ENCODE measurements at regions not wholly inside any gene's neighbourhood (a gene's known extent, or its start where the extent isn't known, plus 50 kb on each side); places are given as distances from the start of the nearest gene placed in this dataset.
"Not testable (repeated sequence)": the region's sequence is repeated elsewhere in the genome, so short reads cannot be mapped to it uniquely, and the experiment has no call there.

DNA sequence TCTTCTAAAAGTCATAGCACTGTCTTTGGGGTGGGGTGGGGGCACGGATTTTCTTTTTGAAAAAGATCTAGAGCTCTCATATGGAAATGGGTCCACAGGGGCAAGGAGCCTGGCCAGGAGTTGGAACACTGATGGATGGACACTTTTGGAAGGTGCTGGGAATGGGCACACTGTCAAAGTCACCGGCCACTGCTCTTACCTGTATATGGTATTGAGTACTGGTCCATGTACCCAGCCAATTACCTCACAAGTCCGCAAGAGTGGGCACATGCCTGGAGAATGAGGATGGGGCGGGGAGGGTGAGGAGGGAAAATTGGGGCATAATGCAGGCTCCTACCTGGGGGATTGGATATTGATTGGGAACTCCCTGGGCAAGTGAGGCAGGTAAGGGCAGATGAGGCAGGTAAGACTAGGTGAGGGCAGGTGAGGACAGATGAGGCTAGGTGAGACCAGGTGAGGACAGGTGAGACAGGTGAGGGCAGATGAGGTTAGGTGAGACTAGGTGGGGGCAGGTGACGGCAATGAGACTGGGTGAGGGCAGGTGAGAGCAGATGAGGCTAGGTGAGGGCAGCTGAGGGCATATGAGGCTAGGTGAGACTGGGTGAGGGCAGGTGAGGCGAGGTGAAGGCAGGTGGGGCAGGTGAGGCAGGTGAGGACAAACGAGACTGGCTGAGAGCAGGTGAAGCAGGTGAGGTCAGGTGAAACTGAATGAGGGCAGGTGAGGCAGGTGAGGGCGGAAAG is 167.9 kb downstream of the NRN1 start:
- DNase-seq (ENCODE audit: low read depth in 1 of 2, low spot score in 1 of 2), result no peak

DNA sequence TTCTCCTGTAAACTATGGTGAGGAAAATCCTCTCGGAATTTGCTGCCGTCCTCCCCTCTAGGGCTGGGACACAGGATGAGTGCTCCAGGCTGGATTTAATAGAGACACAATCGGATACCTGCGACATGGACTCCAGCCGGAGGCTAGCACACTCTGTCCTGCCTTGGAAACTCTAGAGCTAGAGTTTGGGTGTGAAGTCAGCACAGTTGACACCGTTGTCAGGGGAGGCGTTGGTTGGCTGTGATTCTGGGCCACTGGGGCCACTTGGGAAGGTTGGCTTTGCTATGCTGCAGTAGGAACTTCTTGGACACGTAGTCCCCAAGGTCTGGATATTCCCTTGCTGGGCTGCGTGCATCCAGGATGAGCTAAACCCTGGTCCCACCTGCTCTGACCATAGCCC is 169.4 kb downstream of the NRN1 start:
- DNase-seq (ENCODE audit: low read depth in 1 of 2, low spot score in 1 of 2), result no peak

DNA sequence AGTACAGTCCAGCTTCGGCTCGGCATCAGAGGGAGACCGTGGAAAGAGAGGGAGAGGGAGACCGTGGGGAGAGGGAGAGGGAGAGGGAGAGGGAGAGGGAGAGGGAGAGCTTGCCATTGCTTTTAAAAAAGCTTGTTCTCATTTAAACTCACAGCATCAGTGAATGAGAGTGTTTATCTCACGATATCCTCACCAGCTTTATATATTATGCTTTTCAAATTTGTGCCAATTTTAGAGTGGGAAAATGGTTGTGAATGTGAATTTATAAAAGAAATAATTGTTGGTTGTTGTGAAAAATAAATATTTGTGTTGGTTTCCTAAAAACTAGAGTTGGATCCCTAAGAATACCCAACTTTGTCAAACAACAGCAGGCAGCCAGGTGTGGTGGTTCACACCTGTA is 170.1 kb downstream of the NRN1 start:
- DNase-seq (ENCODE audit: low read depth in 1 of 2, low spot score in 1 of 2), result not testable (repeated sequence)

DNA sequence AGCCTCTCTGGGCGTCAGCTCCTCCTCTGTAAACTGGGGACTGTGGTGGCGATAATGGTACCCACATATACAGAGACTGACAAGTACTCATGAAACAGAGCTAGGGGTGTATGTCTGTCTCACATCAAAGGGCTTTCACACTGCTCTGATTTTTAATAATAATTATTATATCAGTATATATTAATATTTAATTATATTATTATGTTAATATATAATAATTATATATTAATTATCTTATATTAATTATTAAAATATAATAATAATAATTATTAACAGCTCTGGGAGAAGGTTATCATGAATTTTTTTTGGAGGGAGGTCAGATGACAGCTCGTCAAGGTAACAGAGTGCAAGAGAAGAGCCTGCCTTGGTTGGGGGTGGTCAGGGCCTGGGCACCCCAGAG is 173.6 kb downstream of the NRN1 start:
- no peak for DNase-seq (ENCODE audit: low read depth in 1 of 2, low spot score in 1 of 2)

DNA sequence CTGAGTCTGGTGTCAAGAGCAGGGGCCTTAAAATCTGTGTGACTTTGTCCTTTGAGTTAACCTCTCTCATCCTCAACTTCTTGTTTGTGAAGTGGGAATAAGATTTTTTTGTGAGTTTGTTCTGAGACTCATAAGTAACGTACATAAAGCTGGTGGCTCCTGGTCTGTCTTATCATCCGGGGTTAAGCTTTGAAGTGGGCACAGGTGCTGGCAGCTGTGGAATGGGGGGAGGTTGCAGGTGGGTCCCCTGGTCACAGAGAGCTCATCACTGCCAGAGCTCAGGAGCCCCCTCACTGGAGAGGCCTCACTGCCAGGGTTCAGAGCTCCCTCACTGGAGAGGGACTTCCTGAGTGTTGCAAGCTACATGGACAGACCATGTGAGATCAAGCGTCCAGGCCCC is 174.1 kb downstream of the NRN1 start:
- DNase-seq (ENCODE audit: low read depth in 1 of 2, low spot score in 1 of 2), result no peak

DNA sequence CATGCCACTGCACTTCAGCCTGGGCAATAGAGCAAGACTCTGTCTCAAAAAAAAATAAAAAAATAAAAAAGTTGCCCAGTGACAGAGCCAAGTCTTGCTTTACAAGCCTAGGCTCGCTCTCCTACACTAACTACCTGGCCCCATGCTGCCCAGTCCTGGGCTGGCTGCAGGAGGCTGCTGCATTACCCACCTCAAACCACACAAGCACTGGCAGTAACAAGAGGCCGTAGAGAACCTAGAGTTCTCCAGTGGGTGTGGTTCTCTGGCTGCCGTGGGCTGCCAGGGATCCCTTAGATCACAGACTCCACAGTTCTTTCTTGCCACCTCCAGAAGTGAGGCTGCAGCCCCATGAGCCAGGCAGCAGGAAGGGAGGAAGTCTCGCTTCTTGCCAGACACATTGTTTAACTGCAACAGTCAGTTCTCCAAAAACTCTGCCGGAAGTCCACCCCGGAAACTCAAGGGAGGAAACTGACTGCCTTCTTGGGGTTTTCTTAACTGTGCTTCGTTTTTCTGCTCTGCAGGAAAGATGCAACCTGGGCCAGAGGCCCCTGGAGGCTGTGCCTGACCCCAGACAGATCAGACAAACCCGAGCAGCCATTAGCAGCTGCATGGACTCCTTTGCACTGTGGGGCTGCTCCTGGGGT is 175.4 kb downstream of the NRN1 start:
- not testable (repeated sequence) for DNase-seq (ENCODE audit: low read depth in 1 of 2, low spot score in 1 of 2)

DNA sequence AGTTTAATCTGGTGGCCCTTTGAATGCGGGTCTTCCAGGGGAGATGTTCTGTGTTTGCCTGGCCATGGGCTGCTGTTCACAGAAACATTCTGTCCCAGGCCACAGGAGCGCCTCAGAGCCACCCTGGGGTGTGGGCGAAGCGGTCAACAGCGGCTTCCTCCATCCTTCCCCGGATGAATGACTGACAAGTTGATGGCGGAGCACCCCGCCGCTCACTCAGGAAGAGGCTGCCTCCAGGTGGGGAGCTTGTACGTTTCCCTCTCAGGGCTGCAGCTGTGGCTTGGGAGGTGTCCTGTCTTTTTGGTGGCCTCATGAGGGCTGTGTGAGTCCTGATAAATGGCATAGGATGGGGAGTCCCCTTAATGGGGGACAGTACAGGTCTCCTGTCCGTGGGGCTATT is 178.4 kb downstream of the NRN1 start:
- DNase-seq (ENCODE audit: low read depth in 1 of 2, low spot score in 1 of 2), result no peak

DNA sequence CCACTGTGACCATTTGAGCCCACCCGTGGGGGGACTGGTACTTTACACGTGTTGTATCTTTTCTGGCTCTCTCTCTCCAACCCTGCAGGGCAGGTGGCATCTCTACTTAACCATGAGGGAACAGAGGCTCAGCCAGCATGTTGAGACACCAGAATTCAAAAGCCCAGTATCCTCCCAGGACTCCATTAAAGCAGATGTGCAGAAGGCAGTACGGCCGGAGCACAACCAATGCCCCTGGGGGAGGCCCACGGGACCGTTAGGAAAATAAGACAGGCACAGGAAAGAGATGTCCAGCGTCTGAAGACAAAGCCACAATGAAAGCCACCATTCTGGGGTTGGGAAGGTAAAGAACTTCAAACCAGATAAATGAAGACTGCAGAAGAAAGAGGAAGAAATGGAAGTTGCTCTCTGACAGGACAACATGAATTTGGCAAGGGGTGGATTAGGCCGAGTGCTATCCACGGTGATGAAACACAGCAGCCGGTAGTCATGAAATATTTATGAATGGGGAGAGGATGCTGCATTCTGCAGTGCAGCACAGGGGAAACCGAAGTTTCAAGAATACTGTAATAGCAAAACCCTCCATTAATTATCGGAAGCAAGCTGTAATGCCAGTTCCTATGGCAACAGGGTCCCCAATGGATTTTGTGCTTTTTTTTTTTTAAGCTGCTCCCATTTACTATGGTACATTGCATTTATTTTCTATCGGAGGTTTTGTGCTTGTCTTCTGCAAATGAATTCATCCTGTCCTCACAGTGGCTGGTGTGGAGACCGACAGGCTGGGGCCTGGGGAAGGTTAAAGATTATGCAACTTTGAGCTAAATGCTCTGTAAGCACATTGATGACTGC is 179.4 kb downstream of the NRN1 start:
- DNase-seq (ENCODE audit: low read depth in 1 of 2, low spot score in 1 of 2), result no peak

DNA sequence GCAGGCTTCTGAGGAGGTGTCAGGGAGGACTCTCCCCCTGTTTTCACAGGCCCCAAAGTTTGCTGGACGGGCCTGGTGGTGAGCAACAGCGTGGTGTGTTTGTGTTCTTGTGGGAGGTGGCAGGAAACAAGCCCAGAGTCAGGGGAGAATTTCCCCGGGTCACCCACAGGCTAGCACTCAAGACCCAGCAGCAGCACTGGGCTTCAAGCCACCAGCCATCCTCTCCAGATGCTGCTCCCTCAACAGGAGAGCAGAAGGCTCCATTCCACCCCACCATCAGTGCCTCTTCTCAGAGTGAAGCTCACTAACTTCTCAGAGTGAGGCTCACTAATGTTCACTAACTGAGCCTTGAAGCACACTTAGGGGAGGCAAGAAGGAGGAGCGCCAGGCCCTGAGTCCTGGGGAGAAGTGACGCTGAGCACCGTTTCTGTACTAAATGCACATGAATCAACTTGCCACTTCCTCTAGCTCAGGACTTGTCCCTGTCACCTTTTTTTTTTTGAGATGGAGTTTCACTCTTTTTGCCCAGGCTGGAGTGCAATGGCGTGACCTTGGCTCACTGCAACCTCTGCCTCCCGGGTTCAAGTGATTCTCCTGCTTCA is 182.2 kb downstream of the NRN1 start:
- DNase-seq (ENCODE audit: low read depth in 1 of 2, low spot score in 1 of 2), result not testable (repeated sequence)
